Heart left ventricle (tissue), 13 donors: ENCODE measurements at regions not wholly inside any gene's neighbourhood (a gene's known extent, or its start where the extent isn't known, plus 50 kb on each side); places are given as distances from the start of the nearest gene placed in this dataset.

Source experiments
- CTCF ChIP-seq, 12 donors: fragments of 200-600 bp; sonication (generic) in 4 of 12; IDR thresholded peaks; one replicate each; pipeline versions ENCODE4 v1.5.0 to v1.8.0; 2018 to 2022; ENCODE audit warnings: antibody characterized with exemption in 12 of 12, mild to moderate bottlenecking in 5 of 12
- POLR2A ChIP-seq, 2 donors: fragments of 450-650 bp; IDR thresholded peaks; one replicate each; pipeline ENCODE4 v1.6.1; 2017; ENCODE audit warnings: antibody characterized with exemption in 2 of 2, mild to moderate bottlenecking in 2 of 2, moderate library complexity in 2 of 2
- donor health status: ischemic (EF 13 %, LVEDD 7.1; RV severe dilation, severe dysfunction).
- donor health status: DM: no; HTN: yes; CAD: no.
- donor health status: DM: no; HTN: no; CAD: no.
- donor health status: ischemic (EF 25% LVEDD 6.9; RV normal size, moderate dysfunction).
- donor health status: ischemic (EF 25% LVEDD 5.7; RV mildly dilated, moderate dysfunction).
- donor health status: ischemic (EF 35%, LVEDD 5.7; RV mildly dilated, moderate dysfunction).
- donor health status: nonischemic (EF 11% LVEDD 7.7; RV severe dilation, severe dysfunction).
- donor health status: DM: yes; HTN: yes; CAD: no.
- donor health status: PGD.
- donor health status: ischemic (EF 29% LVEDD 5.4; RV normal size, mild dysfunction).
- donor health status: nonischemic (EF 23%, LVEDD 6.1; RV moderate dilation, normal function).

GRCh38 chr13:110006304-110006703 lies 219.9 kb upstream of the IRS2 start:
- no peak for TF ChIP-seq POLR2A (IDR thresholded peaks at IDR 0.05)
- no peak for TF ChIP-seq CTCF (IDR thresholded peaks at IDR 0.05)
